H9 (cell line): ENCODE measurements at regions not wholly inside any gene's neighbourhood (a gene's known extent, or its start where the extent isn't known, plus 50 kb on each side); places are given as distances from the start of the nearest gene placed in this dataset.
A peak's percentile ranks its signal among the peaks of the same experiment; 100 is the strongest.

Source experiments
- DNase-seq: peaks from one replicate; pipeline ENCODE4 v3.0.0-alpha.2; 2017
- H2AFZ ChIP-seq: one replicate; pipeline ENCODE4 v1.6.1; 2013; ENCODE audit warnings: mild to moderate bottlenecking, low read length, control low read depth, moderate library complexity
- H2AK5ac ChIP-seq: 2 replicates; pipeline ENCODE4 v1.6.1; 2013; ENCODE audit warnings: low read length, control low read depth, mixed read lengths; ENCODE audit not compliant: insufficient read length
- H2BK120ac ChIP-seq: one replicate; pipeline ENCODE4 v1.6.1; 2013; ENCODE audit warnings: low read depth, mild to moderate bottlenecking, low read length, control low read depth, inconsistent platforms; ENCODE audit not compliant: poor library complexity, severe bottlenecking
- H2BK12ac ChIP-seq: 2 replicates; pipeline ENCODE4 v1.6.1; 2013; ENCODE audit warnings: low read length, control low read depth, mixed read lengths, low read depth; ENCODE audit not compliant: insufficient read length
- H2BK15ac ChIP-seq: 2 replicates; pipeline ENCODE4 v1.6.1; 2013; ENCODE audit warnings: low read depth, low read length, control low read depth
- H2BK20ac ChIP-seq: one replicate; pipeline ENCODE4 v1.6.1; 2013; ENCODE audit warnings: low read depth, mild to moderate bottlenecking, low read length, control low read depth, inconsistent platforms; ENCODE audit not compliant: poor library complexity, severe bottlenecking
- H2BK5ac ChIP-seq: 2 replicates; pipeline ENCODE4 v1.6.1; 2013; ENCODE audit warnings: low read length, control low read depth, mixed read lengths; ENCODE audit not compliant: insufficient read length
- H3K14ac ChIP-seq: 2 replicates; pipeline ENCODE4 v1.6.1; 2013; ENCODE audit warnings: low read length, control low read depth; ENCODE audit not compliant: insufficient read depth
- H3K18ac ChIP-seq: 2 replicates; pipeline ENCODE4 v1.6.1; 2013; ENCODE audit warnings: low read depth, mild to moderate bottlenecking, mixed read lengths, low read length, control low read depth; ENCODE audit not compliant: insufficient read length
- H3K23ac ChIP-seq: 2 replicates; pipeline ENCODE4 v1.6.1; 2013; ENCODE audit warnings: low read length, control low read depth, mixed read lengths, low read depth; ENCODE audit not compliant: insufficient read length
- H3K23me2 ChIP-seq: 2 replicates; pipeline ENCODE4 v1.6.1; 2013; ENCODE audit warnings: low read depth, mild to moderate bottlenecking, mixed read lengths, low read length, control low read depth; ENCODE audit not compliant: insufficient read length, poor library complexity, severe bottlenecking
- H3K27ac ChIP-seq: 2 replicates; pipeline ENCODE4 v1.5.1; 2013; ENCODE audit warnings: low read length, control low read depth, mixed read lengths, low read depth; ENCODE audit not compliant: insufficient read length
- H3K27me3 ChIP-seq: 2 replicates; pipeline ENCODE4 v1.6.1; 2013; ENCODE audit warnings: low read length, control low read depth, inconsistent platforms; ENCODE audit not compliant: insufficient read depth
- H3K4ac ChIP-seq: 2 replicates; pipeline ENCODE4 v1.6.1; 2013; ENCODE audit warnings: low read depth, mild to moderate bottlenecking, control low read depth, inconsistent platforms, low read length, moderate library complexity
- H3K4me1 ChIP-seq: 2 replicates; pipeline ENCODE4 v1.6.1; 2013; ENCODE audit warnings: low read length, control low read depth, inconsistent platforms; ENCODE audit not compliant: insufficient read depth
- H3K4me2 ChIP-seq: 2 replicates; pipeline ENCODE4 v1.6.1; 2013; ENCODE audit warnings: low read length, control low read depth, mixed read lengths; ENCODE audit not compliant: insufficient read length, insufficient read depth
- H3K56ac ChIP-seq: 2 replicates; pipeline ENCODE4 v1.6.1; 2013; ENCODE audit warnings: low read depth, mild to moderate bottlenecking, mixed read lengths, low read length, control low read depth; ENCODE audit not compliant: insufficient read length
- H3K79me1 ChIP-seq: 2 replicates; pipeline ENCODE4 v1.6.1; 2013; ENCODE audit warnings: low read depth, mild to moderate bottlenecking, moderate library complexity, low read length, control low read depth, inconsistent platforms; ENCODE audit not compliant: insufficient read depth, poor library complexity, severe bottlenecking
- H3K79me2 ChIP-seq: 2 replicates; pipeline ENCODE4 v1.6.1; 2013; ENCODE audit warnings: low read length, control low read depth, inconsistent platforms; ENCODE audit not compliant: insufficient read depth
- H3K9ac ChIP-seq: 2 replicates; pipeline ENCODE4 v1.6.1; 2013; ENCODE audit warnings: low read length, control low read depth, mixed read lengths; ENCODE audit not compliant: insufficient read length; ENCODE audit errors: extremely low read depth
- H3K9me3 ChIP-seq: one replicate; pipeline ENCODE4 v1.6.1; 2013; ENCODE audit warnings: low read depth, low read length, inconsistent platforms; ENCODE audit not compliant: control insufficient read depth
- H3T11ph ChIP-seq: one replicate; pipeline ENCODE4 v1.6.1; 2013; ENCODE audit warnings: mild to moderate bottlenecking, low read length, control low read depth, inconsistent platforms
- H4K20me1 ChIP-seq: one replicate; pipeline ENCODE4 v1.6.1; 2013; ENCODE audit not compliant: control insufficient read depth, insufficient read length, insufficient read depth
- H4K5ac ChIP-seq: 2 replicates; pipeline ENCODE4 v1.6.1; 2013; ENCODE audit warnings: low read depth, mild to moderate bottlenecking, mixed read lengths, low read length, control low read depth; ENCODE audit not compliant: insufficient read length
- H4K8ac ChIP-seq: replicated peaks from 2 replicates; pipeline ENCODE4 v1.6.1; 2013; ENCODE audit warnings: low read length, control low read depth, mixed read lengths, low read depth; ENCODE audit not compliant: insufficient read length
- H4K91ac ChIP-seq: 2 replicates; pipeline ENCODE4 v1.6.1; 2013; ENCODE audit warnings: low read depth, mild to moderate bottlenecking, moderate library complexity, mixed read lengths, low read length, control low read depth; ENCODE audit not compliant: insufficient read length
- H3K27ac Mint-ChIP-seq, 3 experiments: 2 replicates in 2 of 3; 3 replicates in 1 of 3; pipeline ENCODE4 v1.8.0; 2020 to 2021; ENCODE audit warnings: mixed read lengths in 3 of 3, mild to moderate bottlenecking in 1 of 3, moderate library complexity in 1 of 3
- H3K27me3 Mint-ChIP-seq: 2 replicates; pipeline ENCODE4 v1.8.0; 2021; ENCODE audit warnings: low read depth, mild to moderate bottlenecking, moderate library complexity, mixed read lengths
- H3K36me3 Mint-ChIP-seq, 3 experiments: 2 replicates in 2 of 3; 3 replicates in 1 of 3; pipeline ENCODE4 v1.8.0; 2020 to 2021; ENCODE audit warnings: low read depth in 3 of 3, mixed read lengths in 3 of 3; ENCODE audit not compliant: insufficient read depth in 1 of 3
- H3K4me1 Mint-ChIP-seq, 2 experiments: 2 replicates each; pipeline ENCODE4 v1.8.0; 2020; ENCODE audit warnings: mixed read lengths in 2 of 2
- H3K4me3 Mint-ChIP-seq, 2 experiments: 2 replicates in 1 of 2; 3 replicates in 1 of 2; pipeline ENCODE4 v1.8.0; 2020 to 2021; ENCODE audit warnings: mild to moderate bottlenecking in 2 of 2, mixed read lengths in 2 of 2, moderate library complexity in 1 of 2
- H3K9me3 Mint-ChIP-seq, 2 experiments: 2 replicates in 1 of 2; 3 replicates in 1 of 2; pipeline ENCODE4 v1.8.0; 2020; ENCODE audit warnings: mild to moderate bottlenecking in 2 of 2, mixed read lengths in 2 of 2, moderate library complexity in 1 of 2
- CTCF ChIP-seq: fragments of 200-600 bp; sonication (generic); conservative IDR thresholded peaks from 3 replicates; pipeline ENCODE4 v1.8.0; 2021; ENCODE audit warnings: antibody characterized with exemption, mild to moderate bottlenecking
- WGBS: extraction: QIAGEN DNeasy Blood & Tissue Kit; methylation state at CpG from one replicate; pipeline ENCODE4 v1.1.7; 2013; ENCODE audit warnings: missing lambda C conversion rate, low lambda C conversion rate, mixed read lengths; ENCODE audit not compliant: insufficient read length; ENCODE audit errors: extremely low coverage; 5-methylcytosine and 5-hydroxymethylcytosine counted together

GRCh38 chr11:115903179-115903578, 399.0 kb upstream of the CADM1 start:
- H3K27ac ChIP-seq, result peak overlapping the region; percentile 58
- peak overlapping the region; percentile 2 to 96 (median 74); a peak in 5 of 7 replicates for H3K27ac Mint-ChIP-seq
- no peaks in the 10 kb centered on the region for H4K20me1 ChIP-seq
- peak overlapping the region; percentile 39 for H3K4me2 ChIP-seq
- H3K9ac ChIP-seq, result no peak overlapping the region
- no peaks in the 10 kb centered on the region for H3K23me2 ChIP-seq
- no peaks in the 10 kb centered on the region for H3K9me3 ChIP-seq
- TF ChIP-seq CTCF, result no peak
- H3K18ac ChIP-seq, result no peak overlapping the region
- no peak overlapping the region for H3T11ph ChIP-seq
- H3K27me3 Mint-ChIP-seq, result peaks cover 2% of the 10 kb centered on the region
- H3K79me2 ChIP-seq, result no peaks in the 10 kb centered on the region
- WGBS, result no CpG with 5 or more reads among the region's 4 CpGs
- no peaks in the 10 kb centered on the region for H3K79me1 ChIP-seq
- no peak overlapping the region; the same call in 1 of the 2 replicates for H3K14ac ChIP-seq
- no peak overlapping the region; a peak in 1 of 5 replicates for H3K4me3 Mint-ChIP-seq
- peaks cover 2 to 3% of the 10 kb centered on the region in 2 experiments; a peak in 2 of 5 replicates for H3K9me3 Mint-ChIP-seq
- no peak overlapping the region for H4K8ac ChIP-seq
- H4K91ac ChIP-seq, result no peak overlapping the region
- H3K4me1 Mint-ChIP-seq, result peaks cover 28 to 29% of the 10 kb centered on the region in 2 experiments
- no peak overlapping the region for H4K5ac ChIP-seq
- no peak for DNase-seq
- no peak overlapping the region for H2BK120ac ChIP-seq
- no peak overlapping the region for H2AK5ac ChIP-seq
- H2BK20ac ChIP-seq, result no peak overlapping the region
- H3K36me3 Mint-ChIP-seq, result peaks cover 0 to 4% (median 0%) of the 10 kb centered on the region in 3 experiments; a peak in 3 of 7 replicates
- peaks cover 7% of the 10 kb centered on the region; the same call in 1 of the 2 replicates for H3K4me1 ChIP-seq
- no peak overlapping the region for H2AFZ ChIP-seq
- H3K4ac ChIP-seq, result no peak overlapping the region
- no peak overlapping the region for H3K56ac ChIP-seq
- no peak overlapping the region for H2BK15ac ChIP-seq
- H2BK12ac ChIP-seq, result no peak overlapping the region
- H2BK5ac ChIP-seq, result no peak overlapping the region
- no peaks in the 10 kb centered on the region for H3K27me3 ChIP-seq
- H3K23ac ChIP-seq, result no peak overlapping the region
